ENCODE measurements at regions not wholly inside any gene's neighbourhood (a gene's known extent, or its start where the extent isn't known, plus 50 kb on each side); places are given as distances from the start of the nearest gene placed in this dataset.
"Not testable (repeated sequence)": the region's sequence is repeated elsewhere in the genome, so short reads cannot be mapped to it uniquely, and the experiment has no call there.

DNA sequence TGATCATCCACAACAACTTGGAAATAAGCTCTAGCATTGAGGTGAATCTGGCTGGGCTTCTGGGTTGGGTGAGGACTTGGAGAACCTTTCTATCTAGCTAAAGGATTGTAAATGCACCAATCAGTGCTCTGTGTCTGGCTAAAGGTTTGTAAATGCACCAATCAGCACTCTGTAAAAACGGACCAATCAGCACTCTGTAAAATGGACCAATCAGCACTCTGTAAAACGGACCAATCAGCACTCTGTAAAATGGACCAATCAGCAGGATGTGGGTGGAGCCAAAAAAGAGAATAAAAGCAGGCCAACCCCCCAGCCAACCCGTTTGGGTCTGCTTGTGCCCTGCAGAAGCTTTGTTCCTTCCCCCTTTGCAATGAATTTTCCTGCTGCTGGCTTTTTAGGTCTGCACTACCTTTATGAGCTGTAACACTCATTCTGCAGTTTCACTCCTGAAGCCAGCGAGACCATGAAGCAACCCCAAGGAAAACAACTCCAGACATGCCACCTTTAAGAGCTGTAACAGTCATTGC lies 135.2 kb upstream of the PDE1C start:
- not testable (repeated sequence) for DNase-seq (ENCODE audit: insufficient read length, low spot score); FAIRE-seq

- DNase-seq (ENCODE audit: insufficient read length, low spot score) (peak; percentile 83), FAIRE-seq (peak; percentile 94)
Observed at GRCh38 chr7:32204361-32205018, 134.3 kb upstream of the PDE1C start.

GRCh38 chr7:32200646-32201045 lies 130.4 kb upstream of the PDE1C start:
- FAIRE-seq (no peak), DNase-seq (ENCODE audit: insufficient read length, low spot score) (no peak)

DNA sequence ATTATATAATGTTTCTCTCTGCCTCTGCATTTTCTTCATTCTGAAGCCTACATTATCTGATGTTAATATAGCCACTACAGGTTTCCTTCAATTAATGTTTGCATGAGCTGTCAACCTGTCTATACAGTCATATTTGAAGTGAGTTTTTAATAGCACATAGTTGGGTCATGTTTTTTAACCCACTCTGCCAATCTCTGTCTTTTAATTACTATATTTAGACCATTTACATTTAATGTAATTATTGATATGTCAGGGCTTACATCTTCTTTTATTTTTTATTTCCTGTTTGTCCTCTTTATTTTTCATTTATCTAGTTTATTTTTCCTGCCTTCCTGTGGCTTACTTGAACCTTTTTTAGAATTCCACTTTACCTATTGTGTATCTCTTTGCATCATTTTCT lies 124.3 kb upstream of the PDE1C start:
- no peak for DNase-seq (ENCODE audit: insufficient read length, low spot score)
- FAIRE-seq, result no peak

GRCh38 chr7:32191305-32191704 lies 121.1 kb upstream of the PDE1C start:
- FAIRE-seq, result no peak

DNA sequence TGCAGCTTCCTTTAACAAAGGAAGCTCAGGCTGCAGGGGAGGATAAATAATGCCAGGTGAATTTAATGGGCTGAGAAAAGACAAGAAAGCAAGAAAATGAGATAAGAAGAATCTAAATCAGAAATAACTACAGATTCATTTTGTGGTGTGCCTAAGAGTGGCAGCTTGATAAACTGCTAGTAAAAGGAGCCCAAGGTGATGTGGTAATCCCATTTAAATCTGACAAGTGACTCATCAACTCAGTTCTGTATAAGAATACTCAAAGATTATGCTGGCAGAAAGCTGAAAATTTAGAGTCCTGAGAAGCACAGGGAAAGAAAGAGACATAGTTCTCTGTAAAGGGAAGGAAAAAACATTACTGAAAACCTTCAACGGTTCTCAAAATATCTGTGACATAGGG lies 109.4 kb upstream of the PDE1C start:
- no peak for DNase-seq (ENCODE audit: insufficient read length, low spot score)
- no peak for FAIRE-seq

More at GRCh38 chr7:32191305-32191704, 121.1 kb upstream of the PDE1C start:
- DNase-seq (ENCODE audit: insufficient read length, low spot score), result no peak

DNA sequence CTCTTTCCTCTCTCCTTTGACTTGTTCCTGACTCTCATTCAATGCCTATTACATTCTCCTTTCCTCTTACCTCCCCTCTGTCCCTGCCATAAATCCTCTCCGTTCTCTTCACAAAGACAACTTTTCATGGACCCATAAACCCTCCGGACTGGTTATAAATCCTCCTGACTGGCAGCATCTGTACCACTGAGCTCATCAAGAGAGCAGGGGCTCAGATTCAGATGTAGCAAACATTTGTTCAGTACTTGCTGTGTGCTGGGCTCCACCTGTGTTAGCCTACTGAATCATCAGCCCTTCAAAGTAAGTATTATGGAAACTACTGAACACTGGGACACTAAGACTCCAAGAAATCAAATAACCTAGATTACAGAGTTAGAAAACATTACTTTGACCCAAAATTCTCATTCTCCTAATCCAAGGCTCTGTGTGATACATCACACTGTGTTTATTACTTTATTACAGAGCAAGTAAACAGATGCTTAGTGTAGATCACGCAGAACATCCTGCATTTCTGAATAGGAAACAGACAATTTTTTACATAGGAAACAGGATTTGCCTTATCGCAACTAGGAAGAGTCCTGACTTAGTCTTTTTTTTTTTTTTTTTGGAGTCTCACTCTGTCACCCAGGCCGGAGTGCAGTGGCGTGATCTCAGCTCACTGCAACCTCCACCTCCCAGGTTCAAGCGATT lies 108.6 kb upstream of the PDE1C start:
- DNase-seq (ENCODE audit: insufficient read length, low spot score) (no peak), FAIRE-seq (no peak)

GRCh38 chr7:32177232-32177631 lies 107.0 kb upstream of the PDE1C start:
- FAIRE-seq (no peak), DNase-seq (ENCODE audit: insufficient read length, low spot score) (no peak)

DNA sequence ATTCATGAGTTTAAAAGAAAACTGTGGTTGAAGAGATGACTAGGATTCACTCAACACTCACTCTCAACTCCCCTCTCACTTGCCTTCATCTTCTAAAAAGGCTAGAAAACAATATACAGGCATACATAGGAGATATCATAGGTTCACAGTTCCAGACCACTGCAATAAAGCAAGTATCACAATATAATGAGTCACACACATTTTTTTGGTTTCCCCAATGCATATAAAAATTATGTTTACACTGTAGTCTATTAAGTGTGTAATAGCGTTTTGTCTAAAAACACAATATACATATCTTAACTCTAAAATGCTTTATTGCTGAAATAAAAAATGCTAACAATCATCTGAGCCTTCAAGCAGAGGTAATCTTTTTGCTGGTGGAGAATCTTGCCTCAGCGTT lies 104.9 kb upstream of the PDE1C start:
- FAIRE-seq (no peak), DNase-seq (ENCODE audit: insufficient read length, low spot score) (no peak)

DNA sequence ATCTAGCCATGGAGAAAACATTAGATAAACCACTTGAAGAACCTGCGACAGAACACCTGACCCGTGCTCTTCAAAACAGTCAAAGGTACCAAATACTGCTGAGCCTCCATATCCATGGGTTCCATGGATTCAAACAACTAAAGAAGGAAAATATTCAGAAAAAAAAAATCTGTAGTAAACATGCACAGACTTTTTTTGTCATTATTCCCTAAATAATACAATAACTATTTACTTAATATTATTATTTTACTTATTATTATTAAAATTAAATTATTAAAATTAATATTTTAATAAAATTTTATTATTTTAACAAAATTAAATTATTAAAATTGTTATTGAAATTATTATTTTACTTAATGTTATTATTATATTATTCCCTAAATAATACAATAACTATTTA lies 101.0 kb upstream of the PDE1C start:
- no peak for DNase-seq (ENCODE audit: insufficient read length, low spot score)
- FAIRE-seq, result no peak

DNA sequence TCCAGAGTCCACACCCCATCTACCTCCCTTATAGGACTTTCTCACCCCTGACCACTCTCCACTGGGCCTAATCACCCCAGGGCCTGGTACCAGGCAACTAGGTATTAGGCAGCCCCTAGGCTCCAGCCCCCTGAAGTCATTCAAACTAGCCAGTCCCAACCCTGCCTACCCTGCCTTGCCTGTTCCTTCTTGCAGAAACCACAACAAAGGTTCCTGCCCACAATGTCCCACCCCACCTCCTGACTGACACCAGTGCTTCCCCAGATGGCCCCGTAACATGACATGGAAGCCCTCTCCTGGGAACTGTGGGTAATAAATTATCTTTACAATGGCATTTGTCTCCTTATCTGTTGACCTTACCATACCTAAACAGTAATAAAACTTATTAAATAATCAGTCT lies 100.6 kb upstream of the PDE1C start:
- FAIRE-seq, result no peak
- no peak for DNase-seq (ENCODE audit: insufficient read length, low spot score)

GRCh38 chr7:32169228-32169627 lies 99.0 kb upstream of the PDE1C start:
- FAIRE-seq, result no peak

DNA sequence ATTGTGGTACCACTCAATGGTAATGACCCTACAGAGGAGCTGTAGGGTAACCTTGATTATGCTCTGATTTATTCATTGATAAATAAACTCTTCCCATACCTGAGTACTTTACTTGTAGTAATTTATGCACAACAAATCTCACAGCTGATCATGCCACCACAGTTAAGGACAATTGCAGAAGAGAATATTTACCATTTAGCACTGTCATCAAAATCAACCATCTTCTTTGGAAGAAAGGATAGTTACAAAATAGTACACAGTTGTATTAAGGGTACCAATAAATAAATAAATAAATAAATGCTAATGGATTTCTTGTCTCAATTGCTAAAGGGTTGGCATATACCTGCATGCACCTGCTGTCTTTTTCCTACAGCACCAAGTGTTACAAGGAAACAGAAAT lies 97.6 kb upstream of the PDE1C start:
- FAIRE-seq (no peak), DNase-seq (ENCODE audit: insufficient read length, low spot score) (no peak)

More at GRCh38 chr7:32169228-32169627, 99.0 kb upstream of the PDE1C start:
- DNase-seq (ENCODE audit: insufficient read length, low spot score), result no peak

DNA sequence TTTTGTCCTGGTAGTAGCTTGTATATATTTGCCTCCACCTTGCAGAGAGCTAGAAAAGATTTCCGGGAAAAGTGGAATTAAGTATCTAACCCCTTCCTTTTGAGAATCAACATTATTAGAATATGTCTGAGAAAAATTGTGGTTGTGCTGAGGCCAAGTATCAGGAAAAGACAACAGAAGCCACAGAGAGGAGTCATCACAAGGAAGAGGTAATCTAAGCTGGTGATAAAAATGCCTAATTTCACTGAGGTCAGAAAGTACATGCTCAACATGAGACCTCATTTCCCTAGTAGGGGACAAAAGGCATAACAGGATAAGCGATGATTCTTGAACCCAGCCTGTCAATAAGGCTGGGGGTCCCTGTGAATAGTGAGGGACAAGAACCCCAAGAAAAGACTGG lies 97.0 kb upstream of the PDE1C start:
- DNase-seq (ENCODE audit: insufficient read length, low spot score) (no peak), FAIRE-seq (no peak)

- peak; percentile 75 for DNase-seq (ENCODE audit: insufficient read length, low spot score)
Observed at GRCh38 chr7:32164341-32164996, 94.3 kb upstream of the PDE1C start.

DNA sequence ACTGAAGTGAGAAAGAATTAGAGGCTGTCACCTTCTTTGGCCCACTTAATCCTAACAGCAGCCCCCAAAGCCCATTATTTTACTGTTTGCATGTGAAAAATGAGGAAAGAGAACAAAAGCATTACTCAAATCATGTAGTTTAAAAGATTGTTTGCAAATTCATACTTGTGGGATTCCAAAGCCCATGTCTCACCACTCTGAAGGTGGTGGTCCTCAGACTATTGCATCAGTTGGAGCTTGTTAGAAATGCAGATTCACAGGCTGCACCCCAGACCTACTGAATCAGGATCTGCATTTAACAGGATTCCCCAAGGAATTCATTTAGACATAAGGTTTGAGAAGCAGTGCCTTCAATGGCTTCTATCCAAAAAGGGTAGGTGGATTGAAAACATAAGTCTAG lies 93.7 kb upstream of the PDE1C start:
- DNase-seq (ENCODE audit: insufficient read length, low spot score), result no peak
- FAIRE-seq, result no peak

More at GRCh38 chr7:32164341-32164996, 94.3 kb upstream of the PDE1C start:
- FAIRE-seq, result peak; percentile 54

DNA sequence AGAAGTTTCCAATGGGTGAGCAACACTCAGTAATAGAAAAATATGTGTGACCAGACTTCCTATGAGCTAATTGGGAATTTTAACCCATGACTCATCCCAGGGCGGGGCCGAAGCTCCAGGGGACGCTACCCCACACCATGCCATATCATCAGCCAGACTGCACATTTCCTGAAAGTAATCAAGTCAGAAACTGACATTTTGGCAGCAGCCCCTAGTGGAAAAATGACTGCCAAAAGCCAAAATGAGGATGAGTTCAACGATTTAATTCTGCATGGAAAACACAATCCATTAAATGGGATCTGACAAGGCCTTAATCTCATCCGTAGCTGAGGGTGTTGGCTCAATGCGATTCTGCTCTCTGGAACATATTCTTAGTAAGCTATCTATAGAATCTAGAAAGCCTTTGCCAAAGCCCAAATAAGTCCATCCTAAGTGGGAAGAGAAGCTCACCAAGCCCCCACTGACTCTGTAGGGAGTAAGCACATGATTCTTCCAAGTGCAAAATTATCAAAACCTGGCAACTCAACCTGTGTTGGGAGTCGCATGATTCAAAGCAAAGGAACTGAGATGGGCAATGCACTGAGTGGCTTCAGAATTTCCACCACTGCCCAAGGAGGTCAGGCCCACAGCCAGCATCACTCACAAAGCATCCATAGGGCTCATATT lies 93.1 kb upstream of the PDE1C start:
- DNase-seq (ENCODE audit: insufficient read length, low spot score), result peak; percentile 79
- peak; percentile 83 for FAIRE-seq

GRCh38 chr7:32161708-32162107 lies 91.5 kb upstream of the PDE1C start:
- peak; percentile 71 for FAIRE-seq

GRCh38 chr7:32158751-32159745 lies 88.8 kb upstream of the PDE1C start:
- DNase-seq (ENCODE audit: insufficient read length, low spot score), result no peak
- FAIRE-seq, result peak; percentile 36

More at GRCh38 chr7:32161708-32162107, 91.5 kb upstream of the PDE1C start:
- peak; percentile 33 for DNase-seq (ENCODE audit: insufficient read length, low spot score)

GRCh38 chr7:32158076-32158475 lies 87.9 kb upstream of the PDE1C start:
- DNase-seq (ENCODE audit: insufficient read length, low spot score) (no peak), FAIRE-seq (peak; percentile 16)
